ENCODE measurements at regions not wholly inside any gene's neighbourhood (a gene's known extent, or its start where the extent isn't known, plus 50 kb on each side); places are given as distances from the start of the nearest gene placed in this dataset.
"Not testable (repeated sequence)": the region's sequence is repeated elsewhere in the genome, so short reads cannot be mapped to it uniquely, and the experiment has no call there.

GRCh38 chr21:38912789-38913119 is 107.0 kb downstream of the ETS2 start:
- no peak for DNase-seq (ENCODE audit: low read depth)

DNA sequence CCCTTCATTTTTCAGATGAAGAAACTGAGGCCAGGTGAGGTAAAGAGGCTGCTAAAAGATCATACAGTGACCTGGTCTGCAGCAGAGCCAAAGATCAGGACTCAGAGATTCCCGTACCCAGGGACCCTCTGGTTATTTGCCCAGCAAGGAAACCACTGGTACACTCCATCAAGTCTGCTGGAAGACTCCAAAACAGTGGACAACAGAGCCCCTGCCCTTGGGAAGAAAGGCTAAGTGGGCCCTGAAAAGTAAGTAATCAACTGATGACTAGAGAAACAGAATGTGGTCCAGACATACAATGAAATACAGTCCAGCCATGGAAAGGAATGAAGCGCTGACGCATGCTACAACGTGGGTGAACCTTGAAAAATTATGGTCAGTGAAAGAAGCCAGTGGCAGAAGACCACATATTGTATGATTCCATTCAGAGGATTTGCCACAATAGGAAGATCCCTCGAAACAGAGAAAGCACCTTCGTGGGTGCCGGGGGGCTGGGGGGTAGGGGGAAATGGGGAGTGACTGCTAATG is 106.4 kb downstream of the ETS2 start:
- DNase-seq (ENCODE audit: low read depth), result peak; percentile 64

GRCh38 chr21:38911484-38912101 is 105.9 kb downstream of the ETS2 start:
- DNase-seq (ENCODE audit: low read depth), result no peak

DNA sequence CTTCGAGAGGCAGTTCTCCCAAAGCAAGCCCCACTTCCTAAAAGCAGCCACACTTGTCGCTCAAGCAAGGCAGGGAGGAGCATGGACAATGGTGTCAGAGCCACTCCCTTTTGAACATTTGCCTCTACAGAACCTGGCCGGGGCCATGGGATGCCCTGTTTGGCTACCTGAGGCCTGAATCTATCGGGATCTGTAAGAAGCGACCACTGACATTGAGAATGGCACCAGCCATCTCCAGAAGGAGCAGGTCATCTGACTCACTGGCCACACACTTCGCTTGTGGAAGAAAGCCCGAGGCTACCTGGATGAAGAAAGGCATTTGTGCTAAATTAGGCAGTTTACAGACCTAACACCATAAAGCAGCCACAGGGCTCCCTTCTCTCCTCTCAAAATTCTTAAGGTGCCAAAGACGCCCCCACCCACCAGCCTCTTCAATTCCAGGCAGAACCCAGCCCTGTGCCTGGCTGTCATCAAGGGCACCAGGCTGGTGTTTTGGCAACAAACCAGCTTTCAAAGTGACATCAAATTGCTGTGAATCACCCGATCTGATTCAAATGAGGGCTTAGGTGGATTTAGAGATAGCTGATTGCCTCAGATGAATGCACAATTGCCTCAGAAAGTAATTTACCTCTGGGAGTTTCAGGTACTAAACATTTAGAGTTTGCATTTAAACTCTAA is 104.8 kb downstream of the ETS2 start:
- DNase-seq (ENCODE audit: low read depth), result no peak

GRCh38 chr21:38909929-38910328 is 104.2 kb downstream of the ETS2 start:
- DNase-seq (ENCODE audit: low read depth), result no peak

- DNase-seq (ENCODE audit: low read depth), result no peak
Measured at GRCh38 chr21:38909109-38909508, 103.4 kb downstream of the ETS2 start.

- no peak for DNase-seq (ENCODE audit: low read depth)
Measured at GRCh38 chr21:38908537-38908936, 102.8 kb downstream of the ETS2 start.

GRCh38 chr21:38905752-38906151 is 100.0 kb downstream of the ETS2 start:
- DNase-seq (ENCODE audit: low read depth), result no peak

GRCh38 chr21:38905328-38905727 is 99.6 kb downstream of the ETS2 start:
- DNase-seq (ENCODE audit: low read depth), result no peak

- DNase-seq (ENCODE audit: low read depth), result peak; percentile 37
Measured at GRCh38 chr21:38903690-38904139, 98.0 kb downstream of the ETS2 start.

- DNase-seq (ENCODE audit: low read depth), result peak; percentile 54
Measured at GRCh38 chr21:38902608-38903445, 97.1 kb downstream of the ETS2 start.

DNA sequence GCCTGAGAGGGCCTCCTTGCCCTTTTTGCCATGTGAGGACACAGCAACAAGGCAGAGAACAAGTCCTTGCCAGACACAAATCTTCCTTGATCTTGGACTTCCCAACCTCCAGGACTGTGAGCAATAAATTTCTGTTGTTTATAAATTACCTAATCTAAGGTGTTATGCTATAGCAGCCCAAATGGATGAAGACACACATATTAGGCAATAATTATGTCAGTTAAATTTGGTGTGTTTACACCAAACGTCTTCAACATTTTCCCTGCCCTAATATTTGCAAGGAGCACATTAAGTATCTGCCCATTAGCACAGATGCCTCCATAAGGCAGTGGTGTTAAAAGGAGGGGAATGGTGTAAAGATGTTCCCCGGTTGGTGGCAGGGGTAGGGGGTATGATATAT is 94.8 kb downstream of the ETS2 start:
- no peak for DNase-seq (ENCODE audit: low read depth)

DNA sequence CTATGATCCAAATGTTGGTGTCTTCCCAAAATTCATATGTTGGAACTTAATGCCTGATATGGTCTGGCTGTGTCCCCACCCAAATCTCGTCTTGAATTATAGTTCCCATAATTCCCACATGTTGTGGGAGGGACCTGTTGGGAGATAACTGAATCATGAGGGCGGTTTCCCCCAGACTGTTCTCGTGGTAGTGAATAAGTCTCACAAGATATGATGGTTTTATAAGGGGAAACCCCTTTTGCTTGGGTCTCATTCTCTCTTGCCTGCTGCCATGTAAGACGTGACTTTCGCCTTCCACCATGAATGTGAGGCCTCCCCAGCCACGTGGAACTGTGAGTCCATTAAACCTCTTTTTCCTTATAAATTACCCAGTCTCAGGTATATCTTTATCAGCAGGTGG is 94.3 kb downstream of the ETS2 start:
- not testable (repeated sequence) for DNase-seq (ENCODE audit: low read depth)

DNA sequence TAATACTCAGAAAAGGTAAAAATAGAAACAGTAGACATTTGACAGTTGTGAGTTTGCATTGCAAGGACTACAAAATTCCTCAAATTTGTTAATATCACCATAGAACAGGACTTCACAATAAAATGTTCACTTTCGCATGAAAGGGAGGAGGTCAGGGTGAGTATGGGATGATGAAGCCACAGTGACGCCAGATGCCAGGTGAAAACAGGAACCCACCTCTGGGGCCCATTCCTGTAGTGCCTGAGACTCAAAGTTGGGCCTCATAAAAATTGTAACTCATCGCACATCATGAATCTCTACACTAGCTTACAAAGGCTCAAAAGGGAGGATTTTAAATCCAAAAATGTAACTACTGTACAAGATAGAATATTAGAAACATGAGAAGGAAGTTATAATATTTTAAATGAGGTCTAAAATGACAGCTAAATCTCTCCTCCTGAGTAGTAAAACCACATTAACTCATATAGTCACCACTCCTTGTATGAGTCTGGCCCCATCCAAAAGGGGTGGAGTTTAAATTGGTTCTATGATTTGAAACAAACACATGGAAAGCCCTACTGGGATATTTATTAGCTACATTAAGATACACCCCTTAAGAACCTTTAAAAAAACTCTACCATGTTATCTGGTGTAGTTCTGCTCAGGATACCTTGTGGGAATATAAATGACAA is 93.7 kb downstream of the ETS2 start:
- DNase-seq (ENCODE audit: low read depth), result no peak

GRCh38 chr21:38898422-38899096 is 92.8 kb downstream of the ETS2 start:
- DNase-seq (ENCODE audit: low read depth), result no peak

- DNase-seq (ENCODE audit: low read depth), result no peak
Measured at GRCh38 chr21:38897532-38898421, 92.0 kb downstream of the ETS2 start.

- DNase-seq (ENCODE audit: low read depth), result no peak
Measured at GRCh38 chr21:38894899-38895298, 89.2 kb downstream of the ETS2 start.

- DNase-seq (ENCODE audit: low read depth), result no peak
Measured at GRCh38 chr21:38888991-38889561, 83.3 kb downstream of the ETS2 start.

DNA sequence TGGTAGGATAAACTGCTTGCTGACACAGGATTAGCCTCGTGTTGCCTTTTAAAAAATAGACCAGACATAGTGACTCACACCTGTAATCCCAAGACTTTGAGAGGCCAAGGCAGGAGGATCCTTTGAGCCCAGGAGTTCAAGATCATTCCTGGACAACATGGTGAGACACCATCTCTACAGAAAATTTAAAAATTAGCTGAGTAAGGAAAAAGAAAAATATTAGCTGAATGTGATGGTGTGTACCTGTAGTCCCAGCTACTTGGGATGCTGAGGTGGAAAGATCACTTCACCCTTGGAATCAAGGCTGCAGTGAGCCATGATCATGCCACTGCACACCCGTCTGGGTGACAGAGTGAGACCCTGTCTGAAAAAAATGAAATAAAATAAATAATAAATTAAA is 82.0 kb downstream of the ETS2 start:
- DNase-seq (ENCODE audit: low read depth), result no peak

DNA sequence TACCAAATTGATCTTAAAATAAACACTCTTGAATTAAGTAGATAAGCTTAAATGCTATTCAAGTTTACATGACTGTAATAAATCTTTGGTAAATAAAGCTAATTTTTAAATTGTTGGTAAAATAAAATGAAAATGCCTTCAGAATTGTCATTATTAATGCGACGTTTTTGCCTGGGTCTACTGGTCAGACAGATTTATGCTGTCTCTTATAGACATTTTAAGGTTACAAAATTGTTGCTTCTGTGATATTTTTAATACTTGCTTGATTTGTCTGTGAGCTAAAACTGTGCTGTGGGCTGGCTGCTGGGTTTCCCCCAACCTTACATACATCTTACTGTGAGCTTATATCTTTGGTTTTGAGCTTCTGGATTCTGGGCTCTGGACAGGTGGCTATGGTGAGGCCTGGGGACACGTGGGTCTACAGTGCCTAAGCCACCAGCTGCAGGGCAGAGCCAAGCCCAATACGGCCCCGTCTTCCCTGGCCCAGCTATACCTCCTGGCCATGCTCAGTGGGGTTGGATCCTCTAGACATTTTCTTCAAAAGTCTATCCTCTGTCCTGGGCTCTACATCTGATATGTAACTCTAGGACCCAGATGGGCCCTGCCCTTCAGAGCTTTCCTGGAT is 81.4 kb downstream of the ETS2 start:
- no peak for DNase-seq (ENCODE audit: low read depth)

Measured in amniotic epithelial cell (primary cell).